ENCODE measurements at regions not wholly inside any gene's neighbourhood (a gene's known extent, or its start where the extent isn't known, plus 50 kb on each side); places are given as distances from the start of the nearest gene placed in this dataset.

DNA sequence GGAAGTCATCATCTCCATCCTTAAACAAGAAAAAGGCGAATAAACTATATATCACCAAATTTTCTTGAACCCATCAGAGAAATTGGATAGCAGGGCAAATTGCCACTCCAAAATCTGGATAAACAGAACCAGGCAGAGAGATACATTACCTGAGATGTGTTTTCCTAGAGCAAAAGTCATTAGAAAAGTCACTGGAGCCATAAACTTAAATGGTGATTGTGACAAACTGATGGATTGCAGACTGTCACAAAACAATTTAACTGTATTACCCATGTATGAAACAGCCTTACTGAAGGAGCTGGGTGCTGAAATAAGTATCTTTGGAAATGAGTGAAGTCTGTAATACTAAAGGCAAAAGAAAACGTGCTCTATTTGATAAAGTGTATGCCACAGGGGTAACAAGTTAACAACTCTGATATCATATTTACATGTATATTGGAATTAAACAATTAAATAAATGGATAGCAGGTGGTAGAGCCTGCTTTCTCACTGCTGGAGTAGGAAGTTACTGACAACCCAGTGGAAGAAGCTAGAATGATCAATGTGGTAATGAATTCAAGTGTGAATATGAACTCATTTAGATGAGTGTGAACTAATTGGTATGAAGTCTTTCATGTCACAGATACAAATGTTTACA, 186.9 kb downstream of the LMBRD1 start (continued):
- TF ChIP-seq, protein P1, sequence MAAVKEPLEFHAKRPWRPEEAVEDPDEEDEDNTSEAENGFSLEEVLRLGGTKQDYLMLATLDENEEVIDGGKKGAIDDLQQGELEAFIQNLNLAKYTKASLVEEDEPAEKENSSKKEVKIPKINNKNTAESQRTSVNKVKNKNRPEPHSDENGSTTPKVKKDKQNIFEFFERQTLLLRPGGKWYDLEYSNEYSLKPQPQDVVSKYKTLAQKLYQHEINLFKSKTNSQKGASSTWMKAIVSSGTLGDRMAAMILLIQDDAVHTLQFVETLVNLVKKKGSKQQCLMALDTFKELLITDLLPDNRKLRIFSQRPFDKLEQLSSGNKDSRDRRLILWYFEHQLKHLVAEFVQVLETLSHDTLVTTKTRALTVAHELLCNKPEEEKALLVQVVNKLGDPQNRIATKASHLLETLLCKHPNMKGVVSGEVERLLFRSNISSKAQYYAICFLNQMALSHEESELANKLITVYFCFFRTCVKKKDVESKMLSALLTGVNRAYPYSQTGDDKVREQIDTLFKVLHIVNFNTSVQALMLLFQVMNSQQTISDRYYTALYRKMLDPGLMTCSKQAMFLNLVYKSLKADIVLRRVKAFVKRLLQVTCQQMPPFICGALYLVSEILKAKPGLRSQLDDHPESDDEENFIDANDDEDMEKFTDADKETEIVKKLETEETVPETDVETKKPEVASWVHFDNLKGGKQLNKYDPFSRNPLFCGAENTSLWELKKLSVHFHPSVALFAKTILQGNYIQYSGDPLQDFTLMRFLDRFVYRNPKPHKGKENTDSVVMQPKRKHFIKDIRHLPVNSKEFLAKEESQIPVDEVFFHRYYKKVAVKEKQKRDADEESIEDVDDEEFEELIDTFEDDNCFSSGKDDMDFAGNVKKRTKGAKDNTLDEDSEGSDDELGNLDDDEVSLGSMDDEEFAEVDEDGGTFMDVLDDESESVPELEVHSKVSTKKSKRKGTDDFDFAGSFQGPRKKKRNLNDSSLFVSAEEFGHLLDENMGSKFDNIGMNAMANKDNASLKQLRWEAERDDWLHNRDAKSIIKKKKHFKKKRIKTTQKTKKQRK (IDR thresholded peaks at IDR 0.05; ENCODE audit: borderline replicate concordance, low read depth, low read length), result no peak
- TF ChIP-seq SMARCC2 (IDR thresholded peaks at IDR 0.05; ENCODE audit: low read depth) (no peak), ZNF253 (CRISPR knock-in tag; conservative IDR thresholded peaks at IDR 0.05) (0 out of 2 replicates have a peak, but pooled peaks have one; percentile 21), HDGF (IDR thresholded peaks at IDR 0.05) (no peak), LARP7 (IDR thresholded peaks at IDR 0.05) (no peak), FOXK2 (conservative IDR thresholded peaks at IDR 0.05 in 1 of 2, IDR thresholded peaks at IDR 0.05 in 1 of 2; ENCODE audit: low read depth in 2 of 2) (no peak), ZNF507 (tag; conservative IDR thresholded peaks at IDR 0.05) (no peak), ZC3H4 (CRISPR knock-in tag; IDR thresholded peaks at IDR 0.05; ENCODE audit: borderline replicate concordance) (no peak), PML (IDR thresholded peaks at IDR 0.05; ENCODE audit: low read length) (peak; percentile 96)
- TF ChIP-seq, protein P2, sequence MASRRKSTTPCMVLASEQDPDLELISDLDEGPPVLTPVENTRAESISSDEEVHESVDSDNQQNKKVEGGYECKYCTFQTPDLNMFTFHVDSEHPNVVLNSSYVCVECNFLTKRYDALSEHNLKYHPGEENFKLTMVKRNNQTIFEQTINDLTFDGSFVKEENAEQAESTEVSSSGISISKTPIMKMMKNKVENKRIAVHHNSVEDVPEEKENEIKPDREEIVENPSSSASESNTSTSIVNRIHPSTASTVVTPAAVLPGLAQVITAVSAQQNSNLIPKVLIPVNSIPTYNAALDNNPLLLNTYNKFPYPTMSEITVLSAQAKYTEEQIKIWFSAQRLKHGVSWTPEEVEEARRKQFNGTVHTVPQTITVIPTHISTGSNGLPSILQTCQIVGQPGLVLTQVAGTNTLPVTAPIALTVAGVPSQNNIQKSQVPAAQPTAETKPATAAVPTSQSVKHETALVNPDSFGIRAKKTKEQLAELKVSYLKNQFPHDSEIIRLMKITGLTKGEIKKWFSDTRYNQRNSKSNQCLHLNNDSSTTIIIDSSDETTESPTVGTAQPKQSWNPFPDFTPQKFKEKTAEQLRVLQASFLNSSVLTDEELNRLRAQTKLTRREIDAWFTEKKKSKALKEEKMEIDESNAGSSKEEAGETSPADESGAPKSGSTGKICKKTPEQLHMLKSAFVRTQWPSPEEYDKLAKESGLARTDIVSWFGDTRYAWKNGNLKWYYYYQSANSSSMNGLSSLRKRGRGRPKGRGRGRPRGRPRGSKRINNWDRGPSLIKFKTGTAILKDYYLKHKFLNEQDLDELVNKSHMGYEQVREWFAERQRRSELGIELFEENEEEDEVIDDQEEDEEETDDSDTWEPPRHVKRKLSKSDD (conservative IDR thresholded peaks at IDR 0.05; ENCODE audit: low read length), result no peak
- TF ChIP-seq, protein P3, sequence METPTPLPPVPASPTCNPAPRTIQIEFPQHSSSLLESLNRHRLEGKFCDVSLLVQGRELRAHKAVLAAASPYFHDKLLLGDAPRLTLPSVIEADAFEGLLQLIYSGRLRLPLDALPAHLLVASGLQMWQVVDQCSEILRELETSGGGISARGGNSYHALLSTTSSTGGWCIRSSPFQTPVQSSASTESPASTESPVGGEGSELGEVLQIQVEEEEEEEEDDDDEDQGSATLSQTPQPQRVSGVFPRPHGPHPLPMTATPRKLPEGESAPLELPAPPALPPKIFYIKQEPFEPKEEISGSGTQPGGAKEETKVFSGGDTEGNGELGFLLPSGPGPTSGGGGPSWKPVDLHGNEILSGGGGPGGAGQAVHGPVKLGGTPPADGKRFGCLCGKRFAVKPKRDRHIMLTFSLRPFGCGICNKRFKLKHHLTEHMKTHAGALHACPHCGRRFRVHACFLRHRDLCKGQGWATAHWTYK (CRISPR knock-in tag; IDR thresholded peaks at IDR 0.05), result no peak
- TF ChIP-seq, protein P4, sequence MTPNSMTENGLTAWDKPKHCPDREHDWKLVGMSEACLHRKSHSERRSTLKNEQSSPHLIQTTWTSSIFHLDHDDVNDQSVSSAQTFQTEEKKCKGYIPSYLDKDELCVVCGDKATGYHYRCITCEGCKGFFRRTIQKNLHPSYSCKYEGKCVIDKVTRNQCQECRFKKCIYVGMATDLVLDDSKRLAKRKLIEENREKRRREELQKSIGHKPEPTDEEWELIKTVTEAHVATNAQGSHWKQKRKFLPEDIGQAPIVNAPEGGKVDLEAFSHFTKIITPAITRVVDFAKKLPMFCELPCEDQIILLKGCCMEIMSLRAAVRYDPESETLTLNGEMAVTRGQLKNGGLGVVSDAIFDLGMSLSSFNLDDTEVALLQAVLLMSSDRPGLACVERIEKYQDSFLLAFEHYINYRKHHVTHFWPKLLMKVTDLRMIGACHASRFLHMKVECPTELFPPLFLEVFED (CRISPR knock-in tag; conservative IDR thresholded peaks at IDR 0.05), result no peak
- TF ChIP-seq, protein P5, sequence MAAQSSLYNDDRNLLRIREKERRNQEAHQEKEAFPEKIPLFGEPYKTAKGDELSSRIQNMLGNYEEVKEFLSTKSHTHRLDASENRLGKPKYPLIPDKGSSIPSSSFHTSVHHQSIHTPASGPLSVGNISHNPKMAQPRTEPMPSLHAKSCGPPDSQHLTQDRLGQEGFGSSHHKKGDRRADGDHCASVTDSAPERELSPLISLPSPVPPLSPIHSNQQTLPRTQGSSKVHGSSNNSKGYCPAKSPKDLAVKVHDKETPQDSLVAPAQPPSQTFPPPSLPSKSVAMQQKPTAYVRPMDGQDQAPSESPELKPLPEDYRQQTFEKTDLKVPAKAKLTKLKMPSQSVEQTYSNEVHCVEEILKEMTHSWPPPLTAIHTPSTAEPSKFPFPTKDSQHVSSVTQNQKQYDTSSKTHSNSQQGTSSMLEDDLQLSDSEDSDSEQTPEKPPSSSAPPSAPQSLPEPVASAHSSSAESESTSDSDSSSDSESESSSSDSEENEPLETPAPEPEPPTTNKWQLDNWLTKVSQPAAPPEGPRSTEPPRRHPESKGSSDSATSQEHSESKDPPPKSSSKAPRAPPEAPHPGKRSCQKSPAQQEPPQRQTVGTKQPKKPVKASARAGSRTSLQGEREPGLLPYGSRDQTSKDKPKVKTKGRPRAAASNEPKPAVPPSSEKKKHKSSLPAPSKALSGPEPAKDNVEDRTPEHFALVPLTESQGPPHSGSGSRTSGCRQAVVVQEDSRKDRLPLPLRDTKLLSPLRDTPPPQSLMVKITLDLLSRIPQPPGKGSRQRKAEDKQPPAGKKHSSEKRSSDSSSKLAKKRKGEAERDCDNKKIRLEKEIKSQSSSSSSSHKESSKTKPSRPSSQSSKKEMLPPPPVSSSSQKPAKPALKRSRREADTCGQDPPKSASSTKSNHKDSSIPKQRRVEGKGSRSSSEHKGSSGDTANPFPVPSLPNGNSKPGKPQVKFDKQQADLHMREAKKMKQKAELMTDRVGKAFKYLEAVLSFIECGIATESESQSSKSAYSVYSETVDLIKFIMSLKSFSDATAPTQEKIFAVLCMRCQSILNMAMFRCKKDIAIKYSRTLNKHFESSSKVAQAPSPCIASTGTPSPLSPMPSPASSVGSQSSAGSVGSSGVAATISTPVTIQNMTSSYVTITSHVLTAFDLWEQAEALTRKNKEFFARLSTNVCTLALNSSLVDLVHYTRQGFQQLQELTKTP (IDR thresholded peaks at IDR 0.05; ENCODE audit: low read depth in 1 of 2, partially characterized antibody in 2 of 2), result no peak
